Lung (tissue), 11 donors: ENCODE measurements at regions not wholly inside any gene's neighbourhood (a gene's known extent, or its start where the extent isn't known, plus 50 kb on each side); places are given as distances from the start of the nearest gene placed in this dataset.
A peak's percentile ranks its signal among the peaks of the same experiment; 100 is the strongest.

Experiments used
- ATAC-seq: fragments of 200-7000 bp; cut with Tn5 transposase; one replicate; pipeline ENCODE4 v1.9.1; 2020; ENCODE audit warnings: moderate number of reproducible peaks; ENCODE audit not compliant: insufficient read depth, low FRiP score
- DNase-seq, 3 donors: peaks; one replicate each; pipeline ENCODE4 v3.0.0-alpha.2; 2013 to 2017
- H3K27ac ChIP-seq, 2 donors: one replicate each; pipeline ENCODE4 v1.5.1; 2013; ENCODE audit warnings: mild to moderate bottlenecking in 2 of 2, moderate library complexity in 2 of 2, control low read depth in 1 of 2, inconsistent platforms in 1 of 2, low read depth in 1 of 2, low read length in 1 of 2
- H3K27me3 ChIP-seq, 3 donors: one replicate each; pipeline ENCODE4 v1.5.1; 2013; ENCODE audit warnings: low read length in 2 of 3; ENCODE audit not compliant: control insufficient read depth in 3 of 3, insufficient read depth in 3 of 3
- H3K36me3 ChIP-seq, 4 donors: one replicate each; pipeline ENCODE4 v1.5.1; 2013; ENCODE audit warnings: low read length in 4 of 4, mild to moderate bottlenecking in 1 of 4, moderate library complexity in 1 of 4; ENCODE audit not compliant: control insufficient read depth in 4 of 4, insufficient read depth in 4 of 4
- H3K4me1 ChIP-seq, 5 donors: one replicate each; pipeline ENCODE4 v1.5.1; 2013; ENCODE audit warnings: low read length in 5 of 5, mild to moderate bottlenecking in 2 of 5, moderate library complexity in 1 of 5; ENCODE audit not compliant: control insufficient read depth in 5 of 5, insufficient read depth in 5 of 5
- H3K4me3 ChIP-seq: one replicate; pipeline ENCODE4 v1.5.1; 2013; ENCODE audit warnings: mild to moderate bottlenecking, control low read depth, moderate library complexity
- H3K9ac ChIP-seq, 2 donors: one replicate each; pipeline ENCODE4 v1.5.1; 2013; ENCODE audit warnings: low read length in 2 of 2, control low read depth in 1 of 2; ENCODE audit not compliant: insufficient read depth in 1 of 2
- H3K9me3 ChIP-seq, 4 donors: one replicate each; pipeline ENCODE4 v1.5.1; 2013; ENCODE audit warnings: low read length in 3 of 4, mild to moderate bottlenecking in 1 of 4, moderate library complexity in 1 of 4; ENCODE audit not compliant: control insufficient read depth in 4 of 4, insufficient read depth in 3 of 4
- WGBS, 2 donors: extraction: QIAGEN DNeasy Blood & Tissue Kit; methylation state at CpG; one replicate each; pipeline ENCODE4 v1.1.7; 2013; 5-methylcytosine and 5-hydroxymethylcytosine counted together
- TF ChIP-seq, protein P1 (sequence below): IDR thresholded peaks from 2 replicates; pipeline ENCODE4 v1.5.1; 2012; ENCODE audit warnings: mild to moderate bottlenecking; ENCODE audit errors: control extremely low read depth, extremely low read depth
- donor health status: control.
- donor health status: control.
- donor health status: Bipolar disorder and iron deficiency.
- donor health status: healthy.
- donor health status: DM: yes; HTN: yes; CAD: no.

DNA sequence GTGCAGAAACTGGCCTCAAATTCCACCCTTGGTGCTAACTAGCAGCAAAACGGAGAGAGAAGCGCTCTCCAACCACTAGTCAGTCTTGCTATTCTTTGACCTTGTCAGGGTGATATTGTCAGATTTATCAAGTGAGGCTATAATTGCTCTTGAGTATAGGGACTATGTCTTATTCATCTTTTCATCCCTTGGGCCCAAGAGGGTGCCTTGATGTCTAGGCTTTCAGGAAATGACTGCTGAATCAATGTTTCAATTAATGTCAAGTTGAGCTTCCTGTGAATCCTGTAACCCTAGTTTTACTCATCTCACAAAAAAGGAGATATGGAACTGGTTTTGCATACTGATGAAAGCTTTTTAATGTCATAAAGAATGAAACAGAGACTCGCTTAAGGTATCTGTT lies 701.3 kb downstream of the EDEM1 start:
- H3K4me1 ChIP-seq, result peaks cover 0 to 8% (median 0%) of the 10 kb centered on the region in 5 donors
- no peaks in the 10 kb centered on the region for H3K9me3 ChIP-seq
- TF ChIP-seq, protein P1, sequence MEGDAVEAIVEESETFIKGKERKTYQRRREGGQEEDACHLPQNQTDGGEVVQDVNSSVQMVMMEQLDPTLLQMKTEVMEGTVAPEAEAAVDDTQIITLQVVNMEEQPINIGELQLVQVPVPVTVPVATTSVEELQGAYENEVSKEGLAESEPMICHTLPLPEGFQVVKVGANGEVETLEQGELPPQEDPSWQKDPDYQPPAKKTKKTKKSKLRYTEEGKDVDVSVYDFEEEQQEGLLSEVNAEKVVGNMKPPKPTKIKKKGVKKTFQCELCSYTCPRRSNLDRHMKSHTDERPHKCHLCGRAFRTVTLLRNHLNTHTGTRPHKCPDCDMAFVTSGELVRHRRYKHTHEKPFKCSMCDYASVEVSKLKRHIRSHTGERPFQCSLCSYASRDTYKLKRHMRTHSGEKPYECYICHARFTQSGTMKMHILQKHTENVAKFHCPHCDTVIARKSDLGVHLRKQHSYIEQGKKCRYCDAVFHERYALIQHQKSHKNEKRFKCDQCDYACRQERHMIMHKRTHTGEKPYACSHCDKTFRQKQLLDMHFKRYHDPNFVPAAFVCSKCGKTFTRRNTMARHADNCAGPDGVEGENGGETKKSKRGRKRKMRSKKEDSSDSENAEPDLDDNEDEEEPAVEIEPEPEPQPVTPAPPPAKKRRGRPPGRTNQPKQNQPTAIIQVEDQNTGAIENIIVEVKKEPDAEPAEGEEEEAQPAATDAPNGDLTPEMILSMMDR, result no peak
- WGBS, 2 donors, result 84 to 92% methylated on average over 3 of the region's 3 CpGs
- H3K9ac ChIP-seq, result no peak overlapping the region
- H3K27me3 ChIP-seq, result no peaks in the 10 kb centered on the region
- ATAC-seq (no peak), DNase-seq (no peak)
- H3K27ac ChIP-seq, result no peak overlapping the region
- H3K36me3 ChIP-seq, result no peaks in the 10 kb centered on the region
- H3K4me3 ChIP-seq, result no peak overlapping the region

DNA sequence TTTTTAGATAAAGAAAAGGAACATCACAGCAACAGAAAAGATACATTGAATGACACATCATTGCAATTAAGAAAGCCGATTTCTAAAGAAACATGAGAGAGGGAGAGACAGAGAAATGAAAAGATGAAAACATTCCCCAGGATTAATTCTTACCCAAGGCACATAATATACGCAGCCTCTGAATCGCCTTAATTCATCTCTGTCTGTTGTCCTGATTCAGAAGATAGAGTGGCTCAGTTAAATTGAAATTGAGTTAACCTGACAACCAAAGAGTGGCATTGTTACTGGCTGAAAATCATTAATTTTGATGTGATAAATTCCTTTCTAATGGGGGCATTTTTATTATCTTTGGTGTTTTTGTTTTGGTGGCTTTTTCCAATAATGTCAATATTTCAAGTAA lies 701.9 kb downstream of the EDEM1 start:
- TF ChIP-seq, protein P1, result no peak
- H3K9me3 ChIP-seq, result no peaks in the 10 kb centered on the region

DNA sequence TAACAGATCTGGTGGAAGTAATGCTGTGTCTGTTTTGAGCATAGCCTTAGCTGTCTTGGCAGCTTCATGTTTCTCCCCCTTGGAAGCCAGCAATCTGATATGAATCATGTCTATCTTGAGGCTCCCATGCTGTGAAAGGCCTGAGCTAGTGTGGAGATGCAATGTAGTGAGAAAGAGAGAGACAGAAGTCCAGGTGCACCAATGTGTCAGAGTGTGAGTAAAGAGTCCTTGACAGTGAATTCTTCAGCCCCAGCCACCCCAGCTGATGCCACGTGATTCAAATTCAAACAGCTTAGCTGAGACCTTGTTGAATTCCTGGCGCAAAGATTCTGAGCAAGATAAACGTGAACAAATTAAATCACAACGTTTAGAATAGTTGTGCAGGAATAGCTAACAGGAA lies 704.2 kb downstream of the EDEM1 start:
- Histone ChIP-seq H3K27ac (no peak overlapping the region), H3K27me3 (no peaks in the 10 kb centered on the region), H3K36me3 (no peaks in the 10 kb centered on the region), H3K9me3 (no peaks in the 10 kb centered on the region), H3K4me1 (peaks cover 0 to 8% (median 0%) of the 10 kb centered on the region in 5 donors), H3K9ac (no peak overlapping the region), H3K4me3 (no peak overlapping the region)
- TF ChIP-seq, protein P1, result no peak
- ATAC-seq, result peak; percentile 47
- DNase-seq, result peak; percentile 6 to 55 (median 12)
- WGBS, 2 donors, result 45 to 67% methylated on average over 4 of the region's 4 CpGs

More for the DNA sequence above, 701.9 kb downstream of the EDEM1 start:
- no peak overlapping the region for H3K27ac ChIP-seq
- 90 to 91% methylated on average over 3 of the region's 3 CpGs for WGBS, 2 donors
- H3K4me3 ChIP-seq, result no peak overlapping the region
- peaks cover 0 to 8% (median 0%) of the 10 kb centered on the region in 5 donors for H3K4me1 ChIP-seq
- no peak overlapping the region for H3K9ac ChIP-seq
- H3K36me3 ChIP-seq, result no peaks in the 10 kb centered on the region
- DNase-seq, result no peak
- ATAC-seq, result no peak
- no peaks in the 10 kb centered on the region for H3K27me3 ChIP-seq

DNA sequence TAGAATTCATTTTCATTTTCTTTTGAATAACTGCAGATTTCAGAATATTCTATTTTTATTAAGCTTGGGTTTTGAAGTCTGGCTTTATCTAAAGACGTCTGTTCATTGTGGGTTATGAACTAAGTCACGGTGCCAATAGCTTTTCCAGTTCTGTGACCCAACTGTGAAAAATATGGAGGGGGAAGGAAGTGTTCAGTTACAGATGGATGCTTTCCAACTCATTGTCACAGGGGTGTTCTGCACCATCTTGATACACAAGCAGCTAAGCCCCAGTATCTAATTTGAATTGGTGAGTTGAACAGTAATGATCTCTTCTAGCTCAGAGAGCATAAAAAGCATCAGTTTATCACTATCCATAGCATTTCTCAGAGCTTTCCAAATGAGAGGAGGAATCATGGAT lies 710.6 kb downstream of the EDEM1 start:
- TF ChIP-seq, protein P1, result no peak
- H3K9ac ChIP-seq, result no peak overlapping the region
- DNase-seq, result no peak
- H3K4me3 ChIP-seq, result no peak overlapping the region
- H3K9me3 ChIP-seq, result no peaks in the 10 kb centered on the region
- no peaks in the 10 kb centered on the region for H3K4me1 ChIP-seq
- no peak overlapping the region for H3K27ac ChIP-seq
- no peaks in the 10 kb centered on the region for H3K27me3 ChIP-seq
- no peaks in the 10 kb centered on the region for H3K36me3 ChIP-seq
- 28 to 52% methylated on average over 2 of the region's 2 CpGs for WGBS, 2 donors
- ATAC-seq, result no peak
